GM11168 (cell line): ENCODE measurements at regions not wholly inside any gene's neighbourhood (a gene's known extent, or its start where the extent isn't known, plus 50 kb on each side); places are given as distances from the start of the nearest gene placed in this dataset.

Experiments
- in situ Hi-C: fragments of 300-500 bp; cut with MboI; formaldehyde crosslinking; loops from one replicate; pipeline ENCODE4 v1.12.0; 2022; ENCODE audit warnings: low sequenced_read_pairs; ENCODE audit not compliant: unreplicated experiment

DNA sequence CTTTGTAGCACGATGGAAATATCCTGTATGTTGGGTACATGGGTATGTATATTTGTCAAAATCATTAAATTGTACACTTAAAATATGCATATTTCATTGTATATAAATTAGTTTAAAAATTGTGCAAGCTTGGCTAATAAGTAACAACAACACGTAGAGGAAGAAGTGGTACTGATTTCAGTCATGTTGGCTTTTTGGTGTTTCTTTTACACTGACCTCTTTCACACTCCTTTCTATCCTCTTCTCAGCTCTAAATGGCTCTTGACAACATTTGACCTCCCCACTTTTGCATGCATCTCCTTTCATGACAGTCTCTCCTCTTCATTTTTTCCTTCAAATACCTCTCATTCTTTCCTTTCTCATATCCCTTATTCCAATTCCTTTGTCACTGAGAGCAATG is 801.4 kb upstream of the ZEB2 start:
- in situ Hi-C loops: no loop called here

- in situ Hi-C loops: no loop called here
These were observed 796.6 kb upstream of the ZEB2 start for GRCh38 chr2:145316496-145316895.

DNA sequence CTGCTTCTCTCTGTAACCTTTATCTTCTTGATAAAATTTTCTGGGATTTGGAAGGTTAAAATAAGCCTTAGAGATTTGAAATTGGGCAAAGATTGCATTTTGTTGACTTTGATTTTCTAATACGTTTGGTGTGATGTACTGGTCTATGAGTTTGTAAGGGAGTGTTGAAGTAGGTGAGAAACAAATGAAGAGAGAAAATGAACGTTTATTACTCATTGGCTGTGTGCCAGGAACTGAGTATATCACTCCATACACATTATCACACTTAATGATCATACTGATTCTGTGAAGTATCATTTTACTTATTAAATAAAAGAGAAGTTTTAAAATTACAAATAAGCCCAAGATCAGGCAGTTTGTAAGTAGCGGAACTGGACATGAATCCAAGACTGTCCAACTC is 795.1 kb upstream of the ZEB2 start:
- in situ Hi-C loops: no loop called here

GRCh38 chr2:145314119-145314633 is 794.3 kb upstream of the ZEB2 start:
- in situ Hi-C loops: no loop called here

- in situ Hi-C loops: no loop called here
These were observed 786.0 kb upstream of the ZEB2 start for GRCh38 chr2:145305889-145306288.

DNA sequence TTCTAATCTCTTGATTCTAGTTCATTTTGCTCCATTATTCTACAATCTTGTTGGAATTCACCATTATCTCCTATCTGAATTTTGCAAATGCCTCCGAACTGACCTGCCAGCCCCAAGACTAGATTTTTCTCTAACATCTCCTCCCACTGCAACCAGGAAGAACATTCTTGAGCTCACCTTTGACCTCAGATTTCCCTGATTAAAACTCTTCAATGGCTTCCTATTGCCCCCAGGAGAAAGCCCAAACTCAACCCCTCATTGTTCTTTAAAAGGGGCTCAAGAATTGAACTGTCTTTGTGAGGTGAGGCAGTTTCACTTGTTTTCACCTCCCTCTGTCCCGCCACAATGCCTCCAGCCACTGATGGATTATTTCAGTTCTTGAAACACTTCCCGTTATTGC is 784.6 kb upstream of the ZEB2 start:
- in situ Hi-C loops: no loop called here

DNA sequence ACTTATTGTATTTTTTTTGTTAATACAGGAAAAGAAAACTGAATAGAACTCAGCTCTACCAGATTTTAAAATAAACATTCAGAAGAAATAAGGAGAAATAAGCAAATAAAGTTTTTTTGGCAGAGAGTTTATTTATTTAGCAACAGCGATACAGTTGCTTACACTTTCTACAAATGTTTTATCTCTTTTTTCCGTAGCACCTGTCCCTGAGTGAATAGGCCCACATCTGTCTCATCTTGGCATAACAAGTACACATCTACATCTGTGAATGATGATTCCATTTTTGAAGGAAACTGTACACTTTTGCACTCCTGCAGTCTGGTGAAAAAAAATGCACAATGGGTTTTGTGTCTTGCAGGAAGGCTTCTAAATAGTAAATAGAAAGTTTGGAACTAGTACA is 783.6 kb upstream of the ZEB2 start:
- in situ Hi-C loops: no loop called here

DNA sequence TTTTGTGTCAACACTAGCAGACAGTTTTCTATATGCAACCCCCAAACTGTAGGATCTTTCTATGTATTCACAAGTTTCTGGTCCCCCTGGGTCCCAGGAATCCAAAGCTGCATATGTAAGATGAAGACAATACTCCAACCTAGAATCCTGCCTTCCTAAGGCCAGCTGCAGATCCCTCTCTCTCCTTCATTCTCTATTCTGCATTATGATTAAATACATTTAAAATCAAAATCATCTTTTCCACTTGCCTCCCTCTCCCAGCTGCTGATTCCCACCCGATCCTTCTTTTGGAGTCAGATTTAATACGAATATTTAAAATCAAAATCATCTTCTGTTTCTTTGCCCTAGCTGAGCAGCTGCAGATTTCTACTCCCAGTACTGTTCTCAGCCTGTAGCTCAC is 783.0 kb upstream of the ZEB2 start:
- in situ Hi-C loops: no loop called here

DNA sequence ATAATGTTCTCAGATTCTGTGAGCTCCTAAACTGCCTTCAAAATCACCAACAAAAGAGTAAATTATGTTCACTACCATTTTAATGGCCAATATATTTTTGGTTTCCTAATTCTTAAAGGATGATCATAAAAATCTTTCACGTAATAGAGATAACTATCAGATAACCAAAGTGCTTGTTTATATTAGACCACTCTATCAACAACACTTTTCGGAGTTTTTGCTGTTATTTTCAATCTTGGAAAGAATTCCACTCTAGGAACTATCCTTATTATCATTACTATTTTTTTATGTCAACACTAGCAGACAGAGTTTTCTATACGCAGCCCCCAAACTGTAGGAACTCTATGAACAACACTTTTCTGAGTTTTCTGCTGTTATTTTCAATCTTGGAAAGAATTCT is 782.5 kb upstream of the ZEB2 start:
- in situ Hi-C loops: no loop called here

DNA sequence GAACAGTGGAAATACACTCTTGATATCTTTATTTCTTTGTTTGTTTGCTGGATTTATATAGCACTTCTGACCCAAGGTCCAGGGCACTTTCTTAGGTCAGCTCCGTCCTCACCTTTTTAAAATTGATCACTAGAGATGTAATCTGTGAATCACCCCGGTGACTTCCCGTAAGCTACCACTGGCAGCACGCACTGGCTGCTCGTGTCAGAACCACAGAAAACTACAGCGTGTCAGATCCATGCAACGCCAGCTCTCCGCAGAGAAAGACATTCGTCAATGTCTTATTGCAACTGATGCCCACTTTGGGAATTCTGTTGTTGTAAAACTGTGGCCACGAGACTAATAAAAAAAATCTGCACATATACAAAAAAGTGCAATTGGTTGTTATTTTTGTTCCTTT is 779.4 kb upstream of the ZEB2 start:
- in situ Hi-C loops: no loop called here

DNA sequence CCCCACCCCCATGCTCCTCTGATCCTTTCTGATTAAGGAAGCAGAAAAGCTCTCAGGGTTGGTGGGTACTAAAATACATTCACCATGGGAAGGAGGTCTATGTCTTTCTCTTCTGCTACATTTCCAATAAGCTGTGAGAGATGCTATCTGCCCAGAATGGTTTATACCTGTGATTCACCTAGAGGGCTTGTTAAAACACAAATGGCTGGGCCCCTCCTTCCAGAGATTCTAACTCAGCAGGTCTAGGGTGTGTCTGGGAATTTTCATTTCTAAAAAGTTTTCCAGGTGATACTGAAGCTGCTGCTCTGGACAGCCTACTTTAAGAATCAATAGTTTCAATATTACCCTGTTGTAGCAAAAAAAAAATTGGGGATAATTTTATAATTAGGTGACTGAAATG is 772.2 kb upstream of the ZEB2 start:
- in situ Hi-C loops: no loop called here

DNA sequence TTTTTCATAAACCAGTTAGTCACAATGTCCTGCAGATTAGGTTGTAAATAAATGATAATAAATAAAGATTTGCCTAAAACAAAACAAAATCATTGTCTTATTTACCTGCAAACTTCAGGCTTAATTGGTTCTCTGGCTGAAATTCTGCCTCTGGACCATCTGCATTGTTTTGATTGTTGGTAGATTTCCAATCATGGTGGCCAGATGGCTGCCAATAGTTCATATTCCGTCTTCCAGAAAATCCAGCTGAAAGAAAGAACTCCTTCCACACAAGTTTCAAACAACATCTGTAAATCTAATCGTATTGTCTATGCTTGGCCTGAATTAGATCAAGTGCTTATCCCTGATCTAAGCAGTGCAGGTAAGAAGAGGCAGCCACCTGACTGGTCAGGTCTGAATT is 771.1 kb upstream of the ZEB2 start:
- in situ Hi-C loops: no loop called here

GRCh38 chr2:145289946-145290345 is 770.0 kb upstream of the ZEB2 start:
- in situ Hi-C loops: no loop called here

- in situ Hi-C loops: no loop called here
These were observed 769.0 kb upstream of the ZEB2 start for GRCh38 chr2:145288650-145289496.

DNA sequence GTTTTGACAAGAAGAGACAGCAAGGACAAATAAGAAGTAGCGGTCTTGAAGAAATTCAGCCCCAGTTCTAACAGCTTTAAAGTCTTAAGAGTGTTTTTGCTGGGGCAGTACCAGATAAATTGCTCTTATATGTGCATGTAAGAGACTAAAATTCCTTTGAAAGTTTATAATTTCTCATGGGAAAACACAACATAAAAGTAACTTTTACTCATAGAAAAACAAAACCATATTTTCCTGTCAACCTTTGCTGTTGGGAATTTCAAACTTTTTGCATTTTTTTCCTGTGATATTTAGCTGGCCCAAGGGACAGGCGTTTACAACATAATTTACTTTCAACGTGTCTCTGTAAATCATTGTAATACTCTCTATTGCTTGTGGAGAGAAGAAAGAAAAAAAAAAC is 767.8 kb upstream of the ZEB2 start:
- in situ Hi-C loops: no loop called here

- in situ Hi-C loops: no loop called here
These were observed 766.9 kb upstream of the ZEB2 start for GRCh38 chr2:145286716-145287275.

- in situ Hi-C loops: no loop called here
These were observed 764.6 kb upstream of the ZEB2 start for GRCh38 chr2:145284551-145284950.

GRCh38 chr2:145283131-145283530 is 763.2 kb upstream of the ZEB2 start:
- in situ Hi-C loops: no loop called here

DNA sequence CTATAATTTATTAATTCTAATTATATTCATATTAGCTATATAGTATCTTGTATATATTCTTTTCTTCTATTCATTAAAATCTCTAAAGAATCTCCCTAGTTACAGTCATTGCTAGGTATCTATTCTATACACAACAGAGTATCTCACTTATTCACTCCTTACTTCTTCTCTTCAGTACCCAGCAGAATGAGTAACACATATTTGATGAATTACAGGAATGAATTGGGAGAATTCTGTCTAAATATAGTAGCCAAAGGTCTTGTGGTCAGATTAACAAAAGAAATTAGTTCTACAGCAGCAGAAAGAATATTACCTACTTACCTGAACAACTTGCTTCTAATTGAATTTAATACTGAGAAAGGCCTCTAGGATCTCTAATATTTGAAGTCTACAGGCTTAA is 758.0 kb upstream of the ZEB2 start:
- in situ Hi-C loops: no loop called here

GRCh38 chr2:145273840-145274239 is 753.9 kb upstream of the ZEB2 start:
- in situ Hi-C loops: no loop called here

DNA sequence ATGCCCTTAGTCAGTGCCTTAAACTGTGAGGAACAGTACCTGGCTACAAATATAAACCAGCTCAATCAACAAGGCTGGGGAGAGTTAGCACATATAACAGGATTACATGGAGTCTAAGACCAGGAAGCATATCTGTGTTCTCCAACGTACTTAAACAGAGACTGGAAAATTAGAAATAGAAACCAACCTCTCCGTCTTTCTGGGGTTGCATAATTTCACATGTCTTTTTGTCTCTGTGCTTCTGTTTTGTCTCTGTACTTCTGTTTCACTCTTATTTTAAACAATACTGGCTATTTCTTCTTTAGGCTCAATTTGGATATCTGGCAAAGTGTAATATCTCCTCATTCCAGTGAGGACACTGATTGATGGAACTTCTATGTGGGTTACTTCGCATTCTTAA is 749.0 kb upstream of the ZEB2 start:
- in situ Hi-C loops: no loop called here

DNA sequence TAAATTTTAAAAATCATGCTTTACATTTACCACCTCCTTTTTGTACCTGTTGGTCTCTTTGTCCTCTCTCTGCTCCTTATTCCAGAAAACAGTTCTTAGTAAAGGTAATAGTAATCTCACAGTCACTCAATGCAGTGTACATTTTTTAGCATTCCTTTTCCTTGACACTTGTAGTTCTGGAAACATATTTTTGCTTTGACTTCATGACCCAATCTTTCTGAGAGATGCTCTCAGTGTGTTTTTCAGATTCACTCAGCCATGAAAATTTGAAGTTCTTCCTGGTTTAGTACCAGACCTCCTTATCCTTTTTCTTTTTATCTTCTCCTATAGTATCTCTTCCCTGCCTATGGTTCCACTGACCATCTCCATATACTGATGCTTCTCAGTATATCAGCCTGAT is 747.5 kb upstream of the ZEB2 start:
- in situ Hi-C loops: no loop called here
